K562 (cell line): ENCODE measurements at regions not wholly inside any gene's neighbourhood (a gene's known extent, or its start where the extent isn't known, plus 50 kb on each side); places are given as distances from the start of the nearest gene placed in this dataset.

Source experiments
- ATAC-seq: fragments of 200-7000 bp; cut with Tn5 transposase; 3 replicates; pipeline ENCODE4 v1.9.1; 2020; ENCODE audit warnings: moderate library complexity
- BruUV-seq: library from RNA; stranded (reverse); fragments of 400-500 nt; replicated peaks from 2 replicates; lab custom pipeline; 2021; lab: Mats Ljungman, UMichigan
- CTCF ChIA-PET: fragments of 300-600 bp; formaldehyde crosslinking; extraction: SDS; loops from one replicate; lab custom pipeline; 2021; ENCODE audit warnings: low intra/inter-chr PET ratio; lab: Yijun Ruan, JAX
- POLR2A ChIA-PET: fragments of 300-600, 350-650 bp; sonication (Branson Sonifier 250); formaldehyde crosslinking; extraction: SDS; loops from one replicate; lab custom pipeline; 2021; ENCODE audit warnings: antibody characterized with exemption, inconsistent platforms; lab: Yijun Ruan, JAX
- DNase-seq, 4 experiments: peaks; one replicate each; pipeline versions ENCODE4 v3.0.0 to v3.0.0-alpha.2; 2011 to 2018; ENCODE audit warnings: low spot score in 3 of 4, mixed read lengths in 3 of 4; ENCODE audit errors: extremely low read depth in 1 of 4
- FAIRE-seq: peaks from 2 replicates; lab custom pipeline; 2011; peaks lifted over from hg19 to GRCh38; lab: Jason Lieb, UNC
- H2AFZ ChIP-seq: 2 replicates; pipeline ENCODE4 v1.6.0; 2011; ENCODE audit warnings: low read depth, low read length, control low read depth, inconsistent platforms
- H3K27ac ChIP-seq: fragments of 200-600 bp; 3 replicates; pipeline ENCODE4 v1.8.0; 2011; ENCODE audit warnings: low read depth, mild to moderate bottlenecking, control low read depth, inconsistent platforms, low read length, moderate library complexity, mixed read lengths; ENCODE audit errors: extremely low read depth
- H3K27me3 ChIP-seq, 2 experiments: fragments of 300-600 bp in 1 of 2; 2 replicates in 1 of 2; 3 replicates in 1 of 2; pipeline versions ENCODE4 v1.6.0 to v1.8.0; 2011; ENCODE audit warnings: inconsistent platforms in 2 of 2, low read length in 2 of 2, mild to moderate bottlenecking in 1 of 2, mixed read lengths in 1 of 2, moderate library complexity in 1 of 2; ENCODE audit not compliant: control insufficient read depth in 2 of 2, insufficient read depth in 2 of 2
- H3K36me3 ChIP-seq: fragments of 300-600 bp; 3 replicates; pipeline ENCODE4 v1.8.0; 2011; ENCODE audit warnings: mild to moderate bottlenecking, low read length, inconsistent platforms; ENCODE audit not compliant: control insufficient read depth, insufficient read depth
- H3K4me1 ChIP-seq, 2 experiments: fragments of 200-600 bp in 1 of 2; replicated peaks in 1 of 2; 2 replicates in 1 of 2; 3 replicates in 1 of 2; pipeline versions ENCODE4 v1.5.1 to v1.8.0; 2011; ENCODE audit warnings: inconsistent platforms in 2 of 2, low read length in 2 of 2, mild to moderate bottlenecking in 1 of 2, mixed read lengths in 1 of 2, moderate library complexity in 1 of 2; ENCODE audit not compliant: control insufficient read depth in 2 of 2, insufficient read depth in 2 of 2
- H3K4me2 ChIP-seq: 2 replicates; pipeline ENCODE4 v1.6.1; 2011; ENCODE audit warnings: low read length, control low read depth, inconsistent platforms, mixed read lengths; ENCODE audit not compliant: insufficient read depth
- H3K4me3 ChIP-seq: fragments of 200-600 bp; sonication (generic), shearing (Covaris generic); 2 replicates; pipeline ENCODE4 v1.5.1; 2016; ENCODE audit warnings: control low read depth, inconsistent platforms
- H3K79me2 ChIP-seq: fragments of 200-600 bp; 3 replicates; pipeline ENCODE4 v1.8.0; 2011; ENCODE audit warnings: low read length, inconsistent platforms; ENCODE audit not compliant: control insufficient read depth, insufficient read depth
- H3K9ac ChIP-seq, 2 experiments: 2 replicates each; pipeline versions ENCODE4 v1.6.0 to v1.6.1; 2011; ENCODE audit warnings: low read depth in 2 of 2, low read length in 2 of 2, control low read depth in 1 of 2, inconsistent platforms in 1 of 2, mild to moderate bottlenecking in 1 of 2, mixed read lengths in 1 of 2; ENCODE audit not compliant: insufficient read depth in 1 of 2
- H3K9me1 ChIP-seq: one replicate; pipeline ENCODE4 v1.6.0; 2011; ENCODE audit warnings: inconsistent platforms, mild to moderate bottlenecking, low read length, moderate library complexity; ENCODE audit not compliant: control insufficient read depth, insufficient read depth
- H3K9me3 ChIP-seq: replicated peaks from 2 replicates; pipeline ENCODE4 v1.5.1; 2011; ENCODE audit warnings: low read depth, low read length, inconsistent platforms; ENCODE audit not compliant: control insufficient read depth, insufficient read depth
- H4K20me1 ChIP-seq: replicated peaks from 2 replicates; pipeline ENCODE4 v1.6.1; 2011; ENCODE audit warnings: low read length, inconsistent platforms, mixed read lengths; ENCODE audit not compliant: control insufficient read depth, insufficient read depth
- AFF1 ChIP-seq, 2 experiments: fragments of 450-650 bp; IDR thresholded peaks; 2 replicates each; pipeline ENCODE4 v1.6.1; 2018; ENCODE audit warnings: mild to moderate bottlenecking in 2 of 2, low read depth in 1 of 2; ENCODE audit not compliant: partially characterized antibody in 2 of 2
- ARID3A ChIP-seq: IDR thresholded peaks from 2 replicates; pipeline ENCODE4 v1.6.1; 2012; ENCODE audit warnings: low read depth, low read length, improper control_type of control experiment, borderline replicate concordance
- ATF7 ChIP-seq: fragments of 450-650 bp; IDR thresholded peaks from 2 replicates; pipeline ENCODE4 v1.7.1; 2014; ENCODE audit warnings: mild to moderate bottlenecking, moderate library complexity
- DIDO1 ChIP-seq: fragments of 450-650 bp; IDR thresholded peaks from 2 replicates; pipeline ENCODE4 v1.6.1; 2016; ENCODE audit warnings: low read depth, missing biosample characterization, missing genetic modification characterization
- EZH2 ChIP-seq: IDR thresholded peaks from 2 replicates; pipeline ENCODE4 v1.6.1; 2012; ENCODE audit warnings: low read depth, mild to moderate bottlenecking, inconsistent platforms, low read length, borderline replicate concordance
- IRF9 ChIP-seq: fragments of 450-650 bp; IDR thresholded peaks from 2 replicates; pipeline ENCODE4 v1.6.1; 2016; ENCODE audit warnings: missing biosample characterization, missing genetic modification characterization
- JUNB ChIP-seq: fragments of 450-650 bp; formaldehyde crosslinking; conservative IDR thresholded peaks from 2 replicates; pipeline ENCODE4 v1.4.0; 2020; ENCODE audit warnings: mild to moderate bottlenecking
- NFXL1 ChIP-seq: fragments of 450-650 bp; formaldehyde crosslinking; IDR thresholded peaks from 2 replicates; pipeline ENCODE4 v1.4.0; 2021; ENCODE audit warnings: mild to moderate bottlenecking
- PCBP2 ChIP-seq: fragments of 200-400 bp; formaldehyde crosslinking; IDR thresholded peaks from 2 replicates; pipeline ENCODE4 v1.6.1; 2018; ENCODE audit warnings: low read length, low read depth, mild to moderate bottlenecking, moderate library complexity; ENCODE audit not compliant: poor library complexity, severe bottlenecking
- RBM17 ChIP-seq: fragments of 200-400 bp; formaldehyde crosslinking; IDR thresholded peaks from 2 replicates; pipeline ENCODE4 v1.6.1; 2017; ENCODE audit warnings: low read depth, mild to moderate bottlenecking, low read length, borderline replicate concordance
- TRIM28 ChIP-seq: fragments of 450-650 bp; IDR thresholded peaks from 2 replicates; pipeline ENCODE4 v1.6.1; 2017
- ZBTB1 ChIP-seq: sonication (generic); formaldehyde crosslinking; IDR thresholded peaks from 2 replicates; pipeline ENCODE4 v1.8.1; 2023; ENCODE audit warnings: missing genetic modification reagents, low read depth, mild to moderate bottlenecking, borderline replicate concordance
- ZBTB33 ChIP-seq: sonication (generic); formaldehyde crosslinking; IDR thresholded peaks from 2 replicates; pipeline ENCODE4 v1.8.1; 2023; ENCODE audit warnings: mild to moderate bottlenecking, missing genetic modification reagents
- ZNF175 ChIP-seq: fragments of 200-800 bp; sonication (Bioruptor generic); IDR thresholded peaks from 2 replicates; pipeline ENCODE4 v1.6.1; 2016; ENCODE audit warnings: low read depth, mild to moderate bottlenecking, missing genetic modification characterization, missing compliant biosample characterization
- ZNF584 ChIP-seq: fragments of 200-800 bp; sonication (Bioruptor generic); IDR thresholded peaks from 2 replicates; pipeline ENCODE4 v1.6.1; 2016; ENCODE audit warnings: low read depth, mild to moderate bottlenecking, missing genetic modification characterization, missing compliant biosample characterization
- WGBS: fragments of 100-300 bp; shearing (Covaris generic); methylation state at CpG from one replicate; pipeline ENCODE4 v1.1.6; 2016; ENCODE audit warnings: low coverage, mixed read lengths; ENCODE audit not compliant: insufficient coverage; ENCODE audit errors: missing lambda C conversion rate; 5-methylcytosine and 5-hydroxymethylcytosine counted together
- in situ Hi-C: fragments of 300-500 bp; cut with MboI; formaldehyde crosslinking; loops from 4 replicates; pipeline ENCODE4 v1.15.0; 2018; ENCODE audit warnings: inconsistent platforms, mixed read lengths
- intact Hi-C: fragments of 100-400 bp; cut with micrococcal nuclease; formaldehyde crosslinking; loops from 2 replicates; pipeline ENCODE4 v1.14.2; 2022

- Histone ChIP-seq H3K36me3 (no peaks in the 10 kb centered on the region), H4K20me1 (no peaks in the 10 kb centered on the region), H3K9ac (no peak overlapping the region), H3K4me2 (no peak overlapping the region), H3K4me3 (no peak overlapping the region), H3K79me2 (no peaks in the 10 kb centered on the region), H3K4me1 (no peaks in the 10 kb centered on the region), H3K9me1 (no peaks in the 10 kb centered on the region), H3K27ac (no peak overlapping the region), H3K9me3 (no peaks in the 10 kb centered on the region), H2AFZ (no peak overlapping the region), H3K27me3 (no peaks in the 10 kb centered on the region)
- in situ Hi-C loops = no loop called here
- no TSS peak for BruUV-seq
- POLR2A ChIA-PET = no interaction called here
- intact Hi-C loops = no loop called here
- no peak for DNase-seq
- CTCF ChIA-PET = no interaction called here
- 0% methylated on average over 1 of the region's 1 CpG for WGBS
- ATAC-seq = no peak
- FAIRE-seq = no peak
- TF ChIP-seq ARID3A = no peak
- no peak for TF ChIP-seq ZBTB33 (CRISPR knock-in tag)
- TF ChIP-seq ZNF175 (CRISPR knock-in tag) = no peak
- no peak for TF ChIP-seq PCBP2
- no peak for TF ChIP-seq TRIM28
- TF ChIP-seq EZH2 = no peak
- no peak for TF ChIP-seq ATF7
- TF ChIP-seq DIDO1 (tag) = no peak
- no peak for TF ChIP-seq RBM17
- no peak for TF ChIP-seq IRF9 (tag)
- no peak for TF ChIP-seq NFXL1 (CRISPR knock-in tag)
- no peak for TF ChIP-seq ZNF584 (CRISPR knock-in tag)
- TF ChIP-seq AFF1 (IDR thresholded peaks at IDR 0.05; ENCODE audit: low read depth in 1 of 2, partially characterized antibody in 2 of 2) = no peak
- TF ChIP-seq ZBTB1 (CRISPR knock-in tag) = no peak
- no peak for TF ChIP-seq JUNB (CRISPR knock-in tag)
These were observed 166.1 kb upstream of the SLC16A7 start for GRCh38 chr12:59429766-59430165.
